H1 (cell line): ENCODE measurements at regions not wholly inside any gene's neighbourhood (a gene's known extent, or its start where the extent isn't known, plus 50 kb on each side); places are given as distances from the start of the nearest gene placed in this dataset.

Experiments used
- CTCF ChIA-PET: fragments of 300-600 bp; sonication (Branson Sonifier 250); formaldehyde crosslinking; loops from one replicate; lab custom pipeline; 2021; ENCODE audit not compliant: partially characterized antibody; lab: Charles Lee
- POLR2A ChIA-PET: fragments of 300-600 bp; sonication (Branson Sonifier 250); formaldehyde crosslinking; loops from one replicate; lab custom pipeline; 2021; ENCODE audit warnings: inconsistent platforms; ENCODE audit not compliant: partially characterized antibody; lab: Charles Lee
- DNase-seq, 2 experiments: peaks; one replicate each; pipeline versions ENCODE4 v3.0.0 to v3.0.0-alpha.2; 2010 to 2022; ENCODE audit warnings: low spot score in 2 of 2, low read depth in 1 of 2, mixed read lengths in 1 of 2
- FAIRE-seq: peaks from 2 replicates; lab custom pipeline; 2011; peaks lifted over from hg19 to GRCh38; lab: Jason Lieb, UNC
- H2AFZ ChIP-seq: 2 replicates; pipeline ENCODE4 v1.8.1; 2012; ENCODE audit warnings: low read length, inconsistent platforms
- H2AK5ac ChIP-seq: 2 replicates; pipeline ENCODE4 v1.6.1; 2013; ENCODE audit warnings: low read depth, low read length
- H2BK120ac ChIP-seq: replicated peaks from 2 replicates; pipeline ENCODE3; 2013; ENCODE audit warnings: low read depth, low read length, inconsistent platforms
- H2BK12ac ChIP-seq: 2 replicates; pipeline ENCODE4 v1.6.1; 2013; ENCODE audit warnings: low read depth, low read length
- H2BK15ac ChIP-seq: 2 replicates; pipeline ENCODE4 v1.6.1; 2013; ENCODE audit warnings: low read length
- H2BK20ac ChIP-seq: 2 replicates; pipeline ENCODE4 v1.6.1; 2013; ENCODE audit warnings: low read length
- H2BK5ac ChIP-seq: 2 replicates; pipeline ENCODE4 v1.6.1; 2013; ENCODE audit warnings: low read depth, low read length
- H3K14ac ChIP-seq: 2 replicates; pipeline ENCODE4 v1.6.1; 2013; ENCODE audit warnings: inconsistent platforms; ENCODE audit not compliant: insufficient read length
- H3K18ac ChIP-seq: 2 replicates; pipeline ENCODE4 v1.6.1; 2013; ENCODE audit warnings: low read length; ENCODE audit errors: extremely low read depth
- H3K23ac ChIP-seq: 2 replicates; pipeline ENCODE4 v1.6.1; 2013; ENCODE audit warnings: inconsistent platforms; ENCODE audit not compliant: insufficient read length
- H3K23me2 ChIP-seq: 2 replicates; pipeline ENCODE4 v1.6.1; 2013; ENCODE audit warnings: low read depth, low read length
- H3K27ac ChIP-seq: 2 replicates; pipeline ENCODE4 v1.6.1; 2011; ENCODE audit warnings: low read depth, low read length, inconsistent platforms
- H3K27me3 ChIP-seq, 4 experiments: replicated peaks in 1 of 4; 1 replicate in 1 of 4; 2 replicates in 3 of 4; pipeline versions ENCODE4 v1.6.1 to v1.8.1; 2011 to 2013; ENCODE audit warnings: low read length in 3 of 4, mild to moderate bottlenecking in 3 of 4, inconsistent platforms in 2 of 4, mixed read lengths in 2 of 4, moderate library complexity in 1 of 4; ENCODE audit not compliant: control insufficient read depth in 3 of 4, insufficient read depth in 3 of 4; ENCODE audit errors: extremely low read depth in 1 of 4
- H3K36me3 ChIP-seq, 4 experiments: 2 replicates each; pipeline versions ENCODE4 v1.6.1 to v1.8.1; 2011 to 2013; ENCODE audit warnings: mild to moderate bottlenecking in 4 of 4, low read length in 3 of 4, moderate library complexity in 2 of 4, control low read depth in 1 of 4, inconsistent platforms in 1 of 4; ENCODE audit not compliant: insufficient read depth in 4 of 4, control insufficient read depth in 2 of 4
- H3K4ac ChIP-seq: replicated peaks from 2 replicates; pipeline ENCODE3; 2013; ENCODE audit warnings: low read length, low read depth, mixed read lengths, inconsistent platforms; ENCODE audit not compliant: insufficient read length
- H3K4me1 ChIP-seq, 4 experiments: replicated peaks in 1 of 4; 1 replicate in 1 of 4; 2 replicates in 3 of 4; pipeline versions ENCODE4 v1.6.1 to v1.8.1; 2011 to 2013; ENCODE audit warnings: low read length in 3 of 4, inconsistent platforms in 2 of 4, mixed read lengths in 1 of 4; ENCODE audit not compliant: insufficient read depth in 4 of 4, control insufficient read depth in 3 of 4
- H3K4me2 ChIP-seq, 2 experiments: 2 replicates each; pipeline versions ENCODE4 v1.6.1 to v1.8.1; 2011 to 2013; ENCODE audit warnings: low read depth in 2 of 2, low read length in 2 of 2, control low read depth in 1 of 2, inconsistent platforms in 1 of 2, mild to moderate bottlenecking in 1 of 2; ENCODE audit not compliant: insufficient read depth in 1 of 2
- H3K4me3 ChIP-seq, 4 experiments: fragments of 200-600, 300-600 bp in 1 of 4; sonication (generic), shearing (Covaris generic), sonication (Bioruptor Twin) in 1 of 4; 2 replicates each; pipeline versions ENCODE4 v1.5.1 to v1.8.1; 2011 to 2016; ENCODE audit warnings: low read length in 4 of 4, low read depth in 3 of 4, control low read depth in 2 of 4, inconsistent platforms in 2 of 4, mild to moderate bottlenecking in 2 of 4, mixed read lengths in 1 of 4, moderate library complexity in 1 of 4; ENCODE audit not compliant: insufficient read depth in 2 of 4; ENCODE audit errors: extremely low read depth in 1 of 4
- H3K56ac ChIP-seq: replicated peaks from 2 replicates; pipeline ENCODE3; 2013; ENCODE audit warnings: low read depth, mild to moderate bottlenecking, mixed read lengths, low read length, inconsistent platforms; ENCODE audit not compliant: insufficient read length
- H3K79me1 ChIP-seq: 2 replicates; pipeline ENCODE4 v1.6.1; 2013; ENCODE audit warnings: low read depth, low read length, control low read depth
- H3K79me2 ChIP-seq, 2 experiments: 2 replicates each; pipeline versions ENCODE4 v1.6.1 to v1.8.1; 2012 to 2013; ENCODE audit warnings: low read length in 2 of 2, mild to moderate bottlenecking in 2 of 2, inconsistent platforms in 1 of 2; ENCODE audit not compliant: insufficient read depth in 2 of 2, control insufficient read depth in 1 of 2
- H3K9ac ChIP-seq, 4 experiments: replicated peaks in 1 of 4; 1 replicate in 1 of 4; 2 replicates in 3 of 4; pipeline versions ENCODE4 v1.6.1 to v1.8.1; 2011 to 2013; ENCODE audit warnings: low read depth in 3 of 4, low read length in 3 of 4, control low read depth in 2 of 4, mild to moderate bottlenecking in 2 of 4, moderate library complexity in 2 of 4, inconsistent platforms in 1 of 4; ENCODE audit errors: extremely low read depth in 1 of 4
- H3K9me3 ChIP-seq, 2 experiments: 2 replicates each; pipeline versions ENCODE4 v1.6.1 to v1.8.1; 2012 to 2013; ENCODE audit warnings: mild to moderate bottlenecking in 2 of 2, moderate library complexity in 2 of 2, control low read depth in 1 of 2, inconsistent platforms in 1 of 2, low read depth in 1 of 2, low read length in 1 of 2, mixed read lengths in 1 of 2; ENCODE audit not compliant: insufficient read depth in 2 of 2
- H4K20me1 ChIP-seq, 2 experiments: replicated peaks in 1 of 2; 2 replicates each; pipeline versions ENCODE3 to v1.8.1; 2011 to 2013; ENCODE audit warnings: inconsistent platforms in 2 of 2, low read length in 2 of 2, mild to moderate bottlenecking in 1 of 2; ENCODE audit not compliant: insufficient read depth in 2 of 2, control insufficient read depth in 1 of 2
- H4K5ac ChIP-seq: 2 replicates; pipeline ENCODE4 v1.6.1; 2013; ENCODE audit warnings: low read length, low read depth, mixed read lengths, inconsistent platforms; ENCODE audit not compliant: insufficient read length
- H4K8ac ChIP-seq: 2 replicates; pipeline ENCODE4 v1.8.0; 2013; ENCODE audit warnings: mild to moderate bottlenecking, moderate library complexity, low read length, inconsistent platforms; ENCODE audit not compliant: insufficient read depth; ENCODE audit errors: extremely low read depth
- H4K91ac ChIP-seq: replicated peaks from 2 replicates; pipeline ENCODE3; 2013; ENCODE audit warnings: low read length, mixed read lengths, inconsistent platforms; ENCODE audit not compliant: insufficient read length
- ATF2 ChIP-seq: IDR thresholded peaks from 2 replicates; pipeline ENCODE4 v1.6.1; 2012; ENCODE audit warnings: low read length, inconsistent platforms
- CHD1 ChIP-seq: IDR thresholded peaks from 2 replicates; pipeline ENCODE4 v1.6.1; 2012; ENCODE audit warnings: low read depth, low read length, improper control_type of control experiment
- FOSL1 ChIP-seq: IDR thresholded peaks from 2 replicates; pipeline ENCODE4 v1.6.1; 2011; ENCODE audit warnings: mild to moderate bottlenecking, low read depth, low read length, moderate library complexity; ENCODE audit not compliant: insufficient read depth
- JUN ChIP-seq: IDR thresholded peaks from 2 replicates; pipeline ENCODE4 v1.6.1; 2011; ENCODE audit warnings: low read depth, mild to moderate bottlenecking, improper control_type of control experiment, low read length
- MAFK ChIP-seq: IDR thresholded peaks from 2 replicates; pipeline ENCODE4 v1.6.1; 2012; ENCODE audit warnings: low read depth, mild to moderate bottlenecking, improper control_type of control experiment, low read length
- SIX5 ChIP-seq: IDR thresholded peaks from 2 replicates; pipeline ENCODE4 v1.6.1; 2011; ENCODE audit warnings: mild to moderate bottlenecking, low read depth, low read length
- WGBS, 2 experiments: shearing (Covaris generic) in 1 of 2; methylation state at CpG; one replicate each; pipeline versions ENCODE4 v1.1.6 to v1.1.7; 2013 to 2015; ENCODE audit warnings: low lambda C conversion rate in 2 of 2, mixed read lengths in 2 of 2, inconsistent platforms in 1 of 2, low coverage in 1 of 2, missing lambda C conversion rate in 1 of 2; ENCODE audit not compliant: insufficient replicate concordance in 2 of 2, insufficient coverage in 1 of 2, insufficient read length in 1 of 2; ENCODE audit errors: extremely low coverage in 1 of 2, missing lambda C conversion rate in 1 of 2; 5-methylcytosine and 5-hydroxymethylcytosine counted together

- H4K20me1 ChIP-seq: peaks cover 0 to 2% of the 10 kb centered on the region in 2 experiments
- no peaks in the 10 kb centered on the region for H3K23me2 ChIP-seq
- ChIA-PET CTCF (interaction anchor here (1.2 to 12.7 kb wide), 2 partner anchors 15 to 24 kb away, joined by 3 to 112 read pairs; no protein-coding TSS in a partner anchor), POLR2A (no interaction called here)
- no peak overlapping the region for H2BK5ac ChIP-seq
- H3K4ac ChIP-seq: no peak overlapping the region
- H3K36me3 ChIP-seq: no peaks in the 10 kb centered on the region
- FAIRE-seq (no peak), DNase-seq (no peak)
- H3K56ac ChIP-seq: no peak overlapping the region
- H2BK15ac ChIP-seq: no peak overlapping the region
- H4K91ac ChIP-seq: no peak overlapping the region
- no peak overlapping the region for H3K18ac ChIP-seq
- 85% methylated on average over 1 of the region's 1 CpG; no CpG with 5 or more reads in 1 of the 2 experiments for WGBS, 2 experiments
- H2BK120ac ChIP-seq: no peak overlapping the region
- no peaks in the 10 kb centered on the region for H3K79me2 ChIP-seq
- no peak overlapping the region for H3K4me2 ChIP-seq
- H3K14ac ChIP-seq: no peak overlapping the region
- H2BK20ac ChIP-seq: no peak overlapping the region
- H3K4me3 ChIP-seq: no peak overlapping the region
- no peaks in the 10 kb centered on the region for H3K79me1 ChIP-seq
- no peak overlapping the region for H2AK5ac ChIP-seq
- H3K9me3 ChIP-seq: no peaks in the 10 kb centered on the region
- H2AFZ ChIP-seq: no peak overlapping the region
- no peak overlapping the region for H2BK12ac ChIP-seq
- no peak overlapping the region for H3K27ac ChIP-seq
- no peak overlapping the region for H4K8ac ChIP-seq
- H3K4me1 ChIP-seq: peaks cover 0 to 3% (median 1%) of the 10 kb centered on the region in 4 experiments; a peak in 2 of 7 replicates
- no peaks in the 10 kb centered on the region for H3K27me3 ChIP-seq
- no peak overlapping the region for H3K23ac ChIP-seq
- no peak overlapping the region for H3K9ac ChIP-seq
- H4K5ac ChIP-seq: no peak overlapping the region
- TF ChIP-seq SIX5 (no peak), ATF2 (no peak), MAFK (no peak), JUN (no peak), CHD1 (no peak), FOSL1 (no peak)
These were observed 57.6 kb upstream of the KCNMA1 start for GRCh38 chr10:77695186-77695585.
